Ureter (tissue), 1 donor: ENCODE measurements at regions not wholly inside any gene's neighbourhood (a gene's known extent, or its start where the extent isn't known, plus 50 kb on each side); places are given as distances from the start of the nearest gene placed in this dataset.

Experiments used
- DNase-seq: peaks from one replicate; pipeline ENCODE4 v3.0.0-alpha.2; 2020; ENCODE audit warnings: low spot score
- donor health status: DM: yes; HTN: yes; CAD: no.

- DNase-seq, result no peak
Measured at GRCh38 chr10:10847387-10847786, 170.3 kb upstream of the CELF2 start.

- no peak for DNase-seq
Measured at GRCh38 chr10:10848488-10849111, 169.1 kb upstream of the CELF2 start.

- DNase-seq, result no peak
Measured at GRCh38 chr10:10849306-10849705, 168.4 kb upstream of the CELF2 start.

- no peak for DNase-seq
Measured at GRCh38 chr10:10850214-10850613, 167.5 kb upstream of the CELF2 start.

- no peak for DNase-seq
Measured at GRCh38 chr10:10852464-10852863, 165.2 kb upstream of the CELF2 start.

- no peak for DNase-seq
Measured at GRCh38 chr10:10853954-10854353, 163.7 kb upstream of the CELF2 start.

GRCh38 chr10:10854725-10855124 is 162.9 kb upstream of the CELF2 start:
- DNase-seq, result no peak

GRCh38 chr10:10855151-10855581 is 162.5 kb upstream of the CELF2 start:
- no peak for DNase-seq

- DNase-seq, result no peak
Measured at GRCh38 chr10:10860455-10860976, 157.2 kb upstream of the CELF2 start.

- DNase-seq, result no peak
Measured at GRCh38 chr10:10865303-10865702, 152.4 kb upstream of the CELF2 start.

GRCh38 chr10:10865913-10866312 is 151.8 kb upstream of the CELF2 start:
- DNase-seq, result no peak

GRCh38 chr10:10869592-10869991 is 148.1 kb upstream of the CELF2 start:
- DNase-seq, result no peak

- no peak for DNase-seq
Measured at GRCh38 chr10:10870523-10871241, 147.0 kb upstream of the CELF2 start.

GRCh38 chr10:10871352-10871751 is 146.3 kb upstream of the CELF2 start:
- DNase-seq, result no peak

- no peak for DNase-seq
Measured at GRCh38 chr10:10872035-10872673, 145.5 kb upstream of the CELF2 start.

GRCh38 chr10:10872764-10873163 is 144.9 kb upstream of the CELF2 start:
- no peak for DNase-seq

- DNase-seq, result no peak
Measured at GRCh38 chr10:10873289-10873688, 144.4 kb upstream of the CELF2 start.

- no peak for DNase-seq
Measured at GRCh38 chr10:10873915-10874314, 143.8 kb upstream of the CELF2 start.

GRCh38 chr10:10878963-10879362 is 138.7 kb upstream of the CELF2 start:
- no peak for DNase-seq

- no peak for DNase-seq
Measured at GRCh38 chr10:10881117-10881813, 136.4 kb upstream of the CELF2 start.

- DNase-seq, result no peak
Measured at GRCh38 chr10:10883737-10884136, 133.9 kb upstream of the CELF2 start.

- no peak for DNase-seq
Measured at GRCh38 chr10:10886861-10887531, 130.7 kb upstream of the CELF2 start.
